ENCODE measurements at regions not wholly inside any gene's neighbourhood (a gene's known extent, or its start where the extent isn't known, plus 50 kb on each side); places are given as distances from the start of the nearest gene placed in this dataset.

DNA sequence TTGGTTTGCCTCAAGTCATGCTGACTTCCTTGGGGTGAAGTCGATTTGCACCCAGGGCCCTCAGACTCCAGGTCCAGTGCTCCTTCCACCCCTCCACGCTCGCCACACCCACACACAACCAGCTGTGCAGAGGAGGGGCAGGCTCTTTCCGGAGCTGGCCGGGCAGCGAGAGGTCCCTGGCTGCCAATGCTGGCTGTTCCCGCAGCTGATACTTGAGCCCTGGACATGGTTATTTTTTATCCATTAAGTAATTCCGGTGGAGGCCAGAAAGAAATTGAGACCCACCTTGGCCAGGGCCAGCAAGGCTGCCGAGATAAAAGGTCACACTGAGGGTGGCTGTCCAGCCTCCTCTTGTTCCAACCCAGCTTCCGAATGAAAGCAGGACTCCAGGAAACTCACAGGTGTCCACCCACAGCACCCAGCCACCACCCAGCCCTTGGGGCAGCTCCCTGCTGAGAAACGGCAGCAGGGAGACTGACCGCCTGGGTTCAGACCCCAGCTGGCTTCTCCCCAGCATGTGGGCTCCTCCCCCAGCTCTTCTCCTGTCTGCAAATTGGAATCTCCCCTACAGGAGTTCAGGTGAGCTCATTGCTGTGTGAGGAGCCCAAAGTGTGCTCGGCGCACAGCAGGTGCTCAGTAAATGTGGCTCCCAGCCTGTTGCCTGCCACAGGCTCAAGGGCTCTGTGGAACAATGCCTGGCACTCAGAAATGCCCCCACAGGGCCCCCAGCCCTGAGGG is 77.8 kb downstream of the PDGFA start:
- no peak for ATAC-seq

DNA sequence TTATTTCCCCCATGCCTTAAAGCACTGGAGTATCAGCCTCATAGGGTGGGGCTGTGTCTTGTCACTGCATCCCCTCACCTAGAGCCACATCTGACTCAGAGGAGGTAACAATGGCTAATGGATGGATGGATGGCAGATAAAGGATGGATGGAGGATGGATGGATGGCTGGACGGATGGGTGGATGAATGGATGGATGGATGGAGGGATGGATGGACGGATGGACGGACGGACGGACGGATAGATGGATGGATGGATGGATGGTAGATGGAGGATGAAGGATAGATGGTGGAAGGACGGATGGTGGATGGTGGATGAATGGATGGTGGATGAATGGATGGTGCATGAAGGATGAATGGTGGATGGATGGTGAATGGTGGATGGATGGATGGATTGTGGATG is 77.2 kb downstream of the PDGFA start:
- POLR2A ChIA-PET (ENCODE audit: unreplicated experiment): no interaction called here
- Histone ChIP-seq H3K36me3 (ENCODE audit: low read depth, low read length) (no peaks in the 10 kb centered on the region), H4K20me1 (ENCODE audit: low read length) (no peaks in the 10 kb centered on the region), H2AFZ (ENCODE audit: low read length) (no peak overlapping the region), H3K27me3 (ENCODE audit: low read length) (no peaks in the 10 kb centered on the region), H3K4me1 (ENCODE audit: insufficient read depth, low read length) (no peaks in the 10 kb centered on the region), H3K9me3 (ENCODE audit: low read length) (no peaks in the 10 kb centered on the region), H3K4me3 (ENCODE audit: low read length) (no peak overlapping the region), H3K4me2 (ENCODE audit: low read length) (no peak overlapping the region), H3F3A (ENCODE audit: low read length, unreplicated experiment) (no peaks in the 10 kb centered on the region), H3K9me2 (replicated peaks; ENCODE audit: low read length) (no peaks in the 10 kb centered on the region), H3K27ac (ENCODE audit: low read length) (no peak overlapping the region), H3K79me2 (ENCODE audit: low read length) (no peaks in the 10 kb centered on the region), H3K9ac (ENCODE audit: low read length) (no peak overlapping the region)
- no TSS peak for BruUV-seq (replicated peaks)
- intact Hi-C loops (cut with micrococcal nuclease): no loop called here
- TF ChIP-seq, protein P1, sequence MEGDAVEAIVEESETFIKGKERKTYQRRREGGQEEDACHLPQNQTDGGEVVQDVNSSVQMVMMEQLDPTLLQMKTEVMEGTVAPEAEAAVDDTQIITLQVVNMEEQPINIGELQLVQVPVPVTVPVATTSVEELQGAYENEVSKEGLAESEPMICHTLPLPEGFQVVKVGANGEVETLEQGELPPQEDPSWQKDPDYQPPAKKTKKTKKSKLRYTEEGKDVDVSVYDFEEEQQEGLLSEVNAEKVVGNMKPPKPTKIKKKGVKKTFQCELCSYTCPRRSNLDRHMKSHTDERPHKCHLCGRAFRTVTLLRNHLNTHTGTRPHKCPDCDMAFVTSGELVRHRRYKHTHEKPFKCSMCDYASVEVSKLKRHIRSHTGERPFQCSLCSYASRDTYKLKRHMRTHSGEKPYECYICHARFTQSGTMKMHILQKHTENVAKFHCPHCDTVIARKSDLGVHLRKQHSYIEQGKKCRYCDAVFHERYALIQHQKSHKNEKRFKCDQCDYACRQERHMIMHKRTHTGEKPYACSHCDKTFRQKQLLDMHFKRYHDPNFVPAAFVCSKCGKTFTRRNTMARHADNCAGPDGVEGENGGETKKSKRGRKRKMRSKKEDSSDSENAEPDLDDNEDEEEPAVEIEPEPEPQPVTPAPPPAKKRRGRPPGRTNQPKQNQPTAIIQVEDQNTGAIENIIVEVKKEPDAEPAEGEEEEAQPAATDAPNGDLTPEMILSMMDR (conservative IDR thresholded peaks at IDR 0.05; ENCODE audit: low read depth, low read length): no peak
- no peak for ATAC-seq
- CTCF ChIA-PET: no interaction called here
- no peak for DNase-seq

More for the DNA sequence above, 77.8 kb downstream of the PDGFA start:
- H3K79me2 ChIP-seq (ENCODE audit: low read length): no peaks in the 10 kb centered on the region
- TF ChIP-seq EZH2 (IDR thresholded peaks at IDR 0.05; ENCODE audit: low read length, unreplicated experiment) (no peak), EZH2phosphoT487 (IDR thresholded peaks at IDR 0.05; ENCODE audit: borderline replicate concordance, low read length) (no peak)
- TF ChIP-seq, protein P1 (conservative IDR thresholded peaks at IDR 0.05; ENCODE audit: low read depth, low read length): no peak
- no peaks in the 10 kb centered on the region for H3K9me2 ChIP-seq (replicated peaks; ENCODE audit: low read length)
- ChIA-PET POLR2A (ENCODE audit: unreplicated experiment) (no interaction called here), CTCF (interaction anchor here (0.6 kb wide), 1 partner anchor 396 kb away, joined by 3 read pairs; no protein-coding TSS in a partner anchor)
- no peaks in the 10 kb centered on the region for H4K20me1 ChIP-seq (ENCODE audit: low read length)
- no peak overlapping the region for H3K4me3 ChIP-seq (ENCODE audit: low read length)
- H3K27ac ChIP-seq (ENCODE audit: low read length): no peak overlapping the region
- H3K36me3 ChIP-seq (ENCODE audit: low read depth, low read length): no peaks in the 10 kb centered on the region
- intact Hi-C loops (cut with micrococcal nuclease): no loop called here
- H3K4me1 ChIP-seq (ENCODE audit: insufficient read depth, low read length): no peaks in the 10 kb centered on the region
- H3F3A ChIP-seq (ENCODE audit: low read length, unreplicated experiment): no peaks in the 10 kb centered on the region
- no peak overlapping the region for H2AFZ ChIP-seq (ENCODE audit: low read length)
- H3K9me3 ChIP-seq (ENCODE audit: low read length): no peaks in the 10 kb centered on the region
- H3K27me3 ChIP-seq (ENCODE audit: low read length): no peaks in the 10 kb centered on the region
- BruUV-seq (replicated peaks): no TSS peak
- H3K4me2 ChIP-seq (ENCODE audit: low read length): no peak overlapping the region
- DNase-seq: no peak
- no peak overlapping the region for H3K9ac ChIP-seq (ENCODE audit: low read length)

DNA sequence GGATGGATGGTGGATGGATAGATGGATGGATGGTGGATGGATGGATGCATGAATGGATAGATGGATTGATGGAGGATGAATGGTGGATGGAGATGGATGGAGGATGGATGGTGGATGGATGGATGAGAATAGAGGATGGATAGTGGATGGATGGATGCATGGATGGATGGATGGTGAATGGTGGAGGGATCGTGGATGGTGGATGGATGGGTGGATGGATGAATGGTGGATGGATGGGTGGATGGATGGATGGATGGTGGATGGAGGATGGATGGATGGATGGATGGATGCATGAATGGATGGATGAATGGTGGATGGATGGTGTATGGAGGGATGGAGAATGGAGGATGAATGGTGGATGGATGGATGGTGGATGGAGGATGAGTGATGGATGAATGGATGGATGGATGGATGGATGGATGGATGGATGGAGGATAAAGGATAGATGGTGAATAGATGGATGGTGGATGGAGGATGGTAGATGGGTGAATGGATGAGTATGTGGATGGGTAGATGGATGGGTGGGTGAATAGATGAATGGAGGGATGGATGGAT is 76.3 kb downstream of the PDGFA start:
- intact Hi-C loops (cut with micrococcal nuclease): no loop called here
- Histone ChIP-seq H3K4me2 (ENCODE audit: low read length) (no peak overlapping the region), H3K4me3 (ENCODE audit: low read length) (no peak overlapping the region), H3K36me3 (ENCODE audit: low read depth, low read length) (no peaks in the 10 kb centered on the region), H2AFZ (ENCODE audit: low read length) (no peak overlapping the region), H4K20me1 (ENCODE audit: low read length) (no peaks in the 10 kb centered on the region), H3K9ac (ENCODE audit: low read length) (no peak overlapping the region), H3K79me2 (ENCODE audit: low read length) (no peaks in the 10 kb centered on the region), H3K27ac (ENCODE audit: low read length) (no peak overlapping the region), H3F3A (ENCODE audit: low read length, unreplicated experiment) (no peaks in the 10 kb centered on the region), H3K27me3 (ENCODE audit: low read length) (no peaks in the 10 kb centered on the region), H3K9me2 (replicated peaks; ENCODE audit: low read length) (no peaks in the 10 kb centered on the region), H3K4me1 (ENCODE audit: insufficient read depth, low read length) (no peaks in the 10 kb centered on the region), H3K9me3 (ENCODE audit: low read length) (no peaks in the 10 kb centered on the region)
- POLR2A ChIA-PET (ENCODE audit: unreplicated experiment): no interaction called here
- no peak for ATAC-seq
- TF ChIP-seq, protein P1 (conservative IDR thresholded peaks at IDR 0.05; ENCODE audit: low read depth, low read length): no peak
- TF ChIP-seq EZH2phosphoT487 (IDR thresholded peaks at IDR 0.05; ENCODE audit: borderline replicate concordance, low read length): no peak
- TF ChIP-seq EZH2 (IDR thresholded peaks at IDR 0.05; ENCODE audit: low read length, unreplicated experiment): no peak
- no peak for DNase-seq
- no TSS peak for BruUV-seq (replicated peaks)
- CTCF ChIA-PET: no interaction called here
